Lung (tissue), 12 donors: ENCODE measurements at regions not wholly inside any gene's neighbourhood (a gene's known extent, or its start where the extent isn't known, plus 50 kb on each side); places are given as distances from the start of the nearest gene placed in this dataset. TPM values are rescaled to one million over a fixed set of nuclear protein-coding genes. Genes with fewer than 3 reads are reported as not detected.

Source experiments
- ATAC-seq: fragments of 200-7000 bp; cut with Tn5 transposase; one replicate; pipeline ENCODE4 v1.9.1; 2020; ENCODE audit warnings: moderate number of reproducible peaks; ENCODE audit not compliant: insufficient read depth, low FRiP score
- DNase-seq, 3 donors: peaks; one replicate each; pipeline ENCODE4 v3.0.0-alpha.2; 2013 to 2017
- H3K27ac ChIP-seq, 2 donors: one replicate each; pipeline ENCODE4 v1.5.1; 2013; ENCODE audit warnings: mild to moderate bottlenecking in 2 of 2, moderate library complexity in 2 of 2, control low read depth in 1 of 2, inconsistent platforms in 1 of 2, low read depth in 1 of 2, low read length in 1 of 2
- H3K27me3 ChIP-seq, 3 donors: one replicate each; pipeline ENCODE4 v1.5.1; 2013; ENCODE audit warnings: low read length in 2 of 3; ENCODE audit not compliant: control insufficient read depth in 3 of 3, insufficient read depth in 3 of 3
- H3K36me3 ChIP-seq, 4 donors: one replicate each; pipeline ENCODE4 v1.5.1; 2013; ENCODE audit warnings: low read length in 4 of 4, mild to moderate bottlenecking in 1 of 4, moderate library complexity in 1 of 4; ENCODE audit not compliant: control insufficient read depth in 4 of 4, insufficient read depth in 4 of 4
- H3K4me1 ChIP-seq, 5 donors: one replicate each; pipeline ENCODE4 v1.5.1; 2013; ENCODE audit warnings: low read length in 5 of 5, mild to moderate bottlenecking in 2 of 5, moderate library complexity in 1 of 5; ENCODE audit not compliant: control insufficient read depth in 5 of 5, insufficient read depth in 5 of 5
- H3K4me3 ChIP-seq: one replicate; pipeline ENCODE4 v1.5.1; 2013; ENCODE audit warnings: mild to moderate bottlenecking, control low read depth, moderate library complexity
- H3K9ac ChIP-seq, 2 donors: one replicate each; pipeline ENCODE4 v1.5.1; 2013; ENCODE audit warnings: low read length in 2 of 2, control low read depth in 1 of 2; ENCODE audit not compliant: insufficient read depth in 1 of 2
- H3K9me3 ChIP-seq, 4 donors: one replicate each; pipeline ENCODE4 v1.5.1; 2013; ENCODE audit warnings: low read length in 3 of 4, mild to moderate bottlenecking in 1 of 4, moderate library complexity in 1 of 4; ENCODE audit not compliant: control insufficient read depth in 4 of 4, insufficient read depth in 3 of 4
- WGBS, 2 donors: extraction: QIAGEN DNeasy Blood & Tissue Kit; methylation state at CpG; one replicate each; pipeline ENCODE4 v1.1.7; 2013; 5-methylcytosine and 5-hydroxymethylcytosine counted together
- small RNA-seq: library from RNA; depleted of rRNA; stranded (forward); fragments of <200 nt; gene quantifications from one replicate; pipeline ENCODE3, GENCODE V24; 2014; ENCODE audit warnings: low replicate concordance
- TF ChIP-seq, protein P1 (sequence below): IDR thresholded peaks from 2 replicates; pipeline ENCODE4 v1.5.1; 2012; ENCODE audit warnings: mild to moderate bottlenecking; ENCODE audit errors: control extremely low read depth, extremely low read depth
- donor health status: control.
- donor health status: control.
- donor health status: Bipolar disorder and iron deficiency.
- donor health status: healthy.
- donor health status: DM: yes; HTN: yes; CAD: no.

DNA sequence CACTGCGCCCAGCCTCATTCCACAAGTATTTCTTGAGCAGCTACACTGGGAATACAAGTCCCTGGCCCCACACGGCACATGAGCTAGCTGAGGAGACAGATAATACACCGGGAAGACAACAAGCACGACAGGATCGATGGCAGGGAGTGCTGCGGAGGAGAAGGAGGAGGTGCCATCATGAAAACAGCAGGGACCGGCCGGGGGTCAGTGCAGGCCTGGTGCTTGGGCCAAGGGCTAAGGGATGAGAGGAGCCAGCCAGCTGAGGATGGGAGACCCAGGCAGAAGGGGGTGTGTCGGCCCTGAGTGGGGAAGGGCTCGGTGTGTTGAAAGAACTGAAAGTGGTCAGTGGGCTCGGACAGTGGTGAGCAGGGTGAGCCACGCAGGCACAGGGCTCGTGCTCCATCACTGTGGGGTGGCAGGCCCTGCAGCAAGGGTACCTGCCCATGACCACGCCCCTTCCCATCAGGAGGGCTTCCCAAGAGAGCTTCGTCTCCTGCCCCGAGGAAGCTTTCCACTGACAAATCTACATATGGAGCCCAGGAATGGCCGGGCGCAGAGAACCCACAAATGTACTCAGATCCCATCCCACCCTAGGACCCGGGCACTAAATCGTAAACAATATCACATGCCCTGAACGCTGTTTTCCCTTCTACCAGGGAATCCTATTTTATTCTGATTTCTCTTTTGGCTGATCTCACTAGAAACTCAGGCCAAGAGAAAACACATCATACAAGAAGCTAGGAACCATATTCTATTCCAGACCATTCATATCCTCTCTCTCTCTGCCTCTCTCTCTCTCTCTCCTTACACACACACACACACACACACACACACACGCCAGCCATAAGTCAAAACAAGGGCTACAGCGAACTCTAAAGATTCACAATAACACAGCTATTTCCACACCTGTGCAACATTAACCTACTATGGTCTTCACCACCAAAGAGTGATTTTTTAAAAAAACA, 50.7 kb upstream of the TNRC6C start:
- Histone ChIP-seq H3K4me1 (peaks cover 0 to 22% (median 6%) of the 10 kb centered on the region in 5 donors), H3K27me3 (no peaks in the 10 kb centered on the region), H3K9ac (no peak overlapping the region), H3K27ac (no peak overlapping the region), H3K9me3 (no peaks in the 10 kb centered on the region), H3K4me3 (no peak overlapping the region), H3K36me3 (no peaks in the 10 kb centered on the region)
- peak in 2 of 3 donors; percentile 58 to 74 for DNase-seq
- no peak for ATAC-seq
- 88 to 89% methylated on average over 22 to 23 of the region's 23 CpGs for WGBS, 2 donors
- TF ChIP-seq, protein P1, sequence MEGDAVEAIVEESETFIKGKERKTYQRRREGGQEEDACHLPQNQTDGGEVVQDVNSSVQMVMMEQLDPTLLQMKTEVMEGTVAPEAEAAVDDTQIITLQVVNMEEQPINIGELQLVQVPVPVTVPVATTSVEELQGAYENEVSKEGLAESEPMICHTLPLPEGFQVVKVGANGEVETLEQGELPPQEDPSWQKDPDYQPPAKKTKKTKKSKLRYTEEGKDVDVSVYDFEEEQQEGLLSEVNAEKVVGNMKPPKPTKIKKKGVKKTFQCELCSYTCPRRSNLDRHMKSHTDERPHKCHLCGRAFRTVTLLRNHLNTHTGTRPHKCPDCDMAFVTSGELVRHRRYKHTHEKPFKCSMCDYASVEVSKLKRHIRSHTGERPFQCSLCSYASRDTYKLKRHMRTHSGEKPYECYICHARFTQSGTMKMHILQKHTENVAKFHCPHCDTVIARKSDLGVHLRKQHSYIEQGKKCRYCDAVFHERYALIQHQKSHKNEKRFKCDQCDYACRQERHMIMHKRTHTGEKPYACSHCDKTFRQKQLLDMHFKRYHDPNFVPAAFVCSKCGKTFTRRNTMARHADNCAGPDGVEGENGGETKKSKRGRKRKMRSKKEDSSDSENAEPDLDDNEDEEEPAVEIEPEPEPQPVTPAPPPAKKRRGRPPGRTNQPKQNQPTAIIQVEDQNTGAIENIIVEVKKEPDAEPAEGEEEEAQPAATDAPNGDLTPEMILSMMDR, result no peak

DNA sequence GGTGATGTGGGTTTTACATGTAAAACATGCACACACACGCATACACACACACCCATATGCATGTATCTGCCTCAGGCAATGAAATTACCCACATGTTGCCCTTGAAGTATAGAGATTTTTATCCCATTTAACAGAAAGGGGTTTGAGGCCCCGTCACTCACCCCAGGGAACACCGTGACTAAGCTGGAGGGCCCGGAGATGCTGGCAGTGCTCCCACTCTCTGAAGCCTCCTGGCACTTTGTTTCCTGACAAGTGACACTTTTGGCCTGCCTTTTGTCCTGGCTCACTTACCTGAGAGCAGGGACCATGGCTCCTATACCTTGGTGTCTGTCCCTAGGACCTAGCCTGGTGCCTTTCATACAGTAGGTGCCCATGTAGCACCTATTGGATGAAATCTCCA, 50.0 kb upstream of the TNRC6C start:
- Histone ChIP-seq H3K27ac (no peak overlapping the region), H3K36me3 (no peaks in the 10 kb centered on the region), H3K9ac (no peak overlapping the region), H3K9me3 (no peaks in the 10 kb centered on the region), H3K4me1 (peaks cover 0 to 22% (median 6%) of the 10 kb centered on the region in 5 donors), H3K4me3 (no peak overlapping the region), H3K27me3 (no peaks in the 10 kb centered on the region)
- 81 to 88% methylated on average over 4 of the region's 4 CpGs for WGBS, 2 donors
- TF ChIP-seq, protein P1, result no peak
- no peak for ATAC-seq
- DNase-seq, result no peak

Small RNAs in the stretch of these regions (small RNA-seq; reads per million reads assigned to genes)
- gene MIR4316, result not detected
- not detected for gene RF00019
